ENCODE measurements at regions not wholly inside any gene's neighbourhood (a gene's known extent, or its start where the extent isn't known, plus 50 kb on each side); places are given as distances from the start of the nearest gene placed in this dataset.
"Not testable (repeated sequence)": the region's sequence is repeated elsewhere in the genome, so short reads cannot be mapped to it uniquely, and the experiment has no call there.

- no peak overlapping the region for H3K4me3 ChIP-seq (ENCODE audit: low read length)
- TF ChIP-seq CTCF (conservative IDR thresholded peaks at IDR 0.05; ENCODE audit: low read length) = no peak
- DNase-seq (ENCODE audit: low read depth) = no peak
These were observed 168.7 kb upstream of the TENM4 start for GRCh38 chr11:79609511-79609910.

GRCh38 chr11:79606461-79606860 is 165.6 kb upstream of the TENM4 start:
- not testable (repeated sequence) for DNase-seq (ENCODE audit: low read depth); H3K4me3 ChIP-seq (ENCODE audit: low read length)

GRCh38 chr11:79600711-79601110 is 159.9 kb upstream of the TENM4 start:
- no peak overlapping the region for H3K4me3 ChIP-seq (ENCODE audit: low read length)
- DNase-seq (ENCODE audit: low read depth) = no peak
- TF ChIP-seq CTCF (conservative IDR thresholded peaks at IDR 0.05; ENCODE audit: low read length) = no peak

GRCh38 chr11:79594834-79595233 is 154.0 kb upstream of the TENM4 start:
- DNase-seq (ENCODE audit: low read depth) = no peak
- TF ChIP-seq CTCF (conservative IDR thresholded peaks at IDR 0.05; ENCODE audit: low read length) = no peak
- H3K4me3 ChIP-seq (ENCODE audit: low read length) = no peak overlapping the region

- TF ChIP-seq CTCF (conservative IDR thresholded peaks at IDR 0.05; ENCODE audit: low read length) = no peak
- H3K4me3 ChIP-seq (ENCODE audit: low read length) = no peak overlapping the region
- DNase-seq (ENCODE audit: low read depth) = no peak
These were observed 152.0 kb upstream of the TENM4 start for GRCh38 chr11:79592824-79593223.

GRCh38 chr11:79592406-79592805 is 151.6 kb upstream of the TENM4 start:
- H3K4me3 ChIP-seq (ENCODE audit: low read length) = no peak overlapping the region
- DNase-seq (ENCODE audit: low read depth) = no peak
- no peak for TF ChIP-seq CTCF (conservative IDR thresholded peaks at IDR 0.05; ENCODE audit: low read length)

- TF ChIP-seq CTCF (conservative IDR thresholded peaks at IDR 0.05; ENCODE audit: low read length) = no peak
- no peak overlapping the region for H3K4me3 ChIP-seq (ENCODE audit: low read length)
- no peak for DNase-seq (ENCODE audit: low read depth)
These were observed 141.6 kb upstream of the TENM4 start for GRCh38 chr11:79582434-79582833.

- no peak for TF ChIP-seq CTCF (conservative IDR thresholded peaks at IDR 0.05; ENCODE audit: low read length)
- no peak overlapping the region for H3K4me3 ChIP-seq (ENCODE audit: low read length)
- DNase-seq (ENCODE audit: low read depth) = no peak
These were observed 138.2 kb upstream of the TENM4 start for GRCh38 chr11:79579063-79579462.
